NCI-H2107 treated with DMSO at 0.1 percent for 48 hours (cell line): ENCODE measurements at regions not wholly inside any gene's neighbourhood (a gene's known extent, or its start where the extent isn't known, plus 50 kb on each side); places are given as distances from the start of the nearest gene placed in this dataset.

Experiments
- DNase-seq: peaks from one replicate; lab custom pipeline; 2025; ENCODE audit not compliant: unreplicated experiment; lab: John Stamatoyannopoulos, UW

- no peak for DNase-seq
These were observed 1787.2 kb upstream of the SEL1L start for GRCh38 chr14:83320837-83321236.

GRCh38 chr14:83331513-83331912 lies 1797.9 kb upstream of the SEL1L start:
- DNase-seq = no peak

GRCh38 chr14:83342590-83342989 lies 1808.9 kb upstream of the SEL1L start:
- DNase-seq = no peak

GRCh38 chr14:83347874-83348273 lies 1814.2 kb upstream of the SEL1L start:
- DNase-seq = no peak

GRCh38 chr14:83355609-83356008 lies 1822.0 kb upstream of the SEL1L start:
- DNase-seq = no peak

GRCh38 chr14:83356080-83356479 lies 1822.4 kb upstream of the SEL1L start:
- DNase-seq = no peak

GRCh38 chr14:83372271-83372670 lies 1838.6 kb upstream of the SEL1L start:
- DNase-seq = no peak

- no peak for DNase-seq
These were observed 1845.8 kb upstream of the SEL1L start for GRCh38 chr14:83379436-83379835.

- no peak for DNase-seq
These were observed 1850.6 kb upstream of the SEL1L start for GRCh38 chr14:83384253-83384652.

GRCh38 chr14:83395321-83395720 lies 1861.7 kb upstream of the SEL1L start:
- DNase-seq = no peak

GRCh38 chr14:83416476-83416875 lies 1882.8 kb upstream of the SEL1L start:
- DNase-seq = peak; percentile 67

- peak; percentile 93 for DNase-seq
These were observed 1885.8 kb upstream of the SEL1L start for GRCh38 chr14:83419420-83419819.

- no peak for DNase-seq
These were observed 1888.1 kb upstream of the SEL1L start for GRCh38 chr14:83421711-83422110.

GRCh38 chr14:83425138-83425537 lies 1891.5 kb upstream of the SEL1L start:
- DNase-seq = no peak

GRCh38 chr14:83425706-83426105 lies 1892.1 kb upstream of the SEL1L start:
- no peak for DNase-seq

- no peak for DNase-seq
These were observed 1900.0 kb upstream of the SEL1L start for GRCh38 chr14:83433618-83434017.

- no peak for DNase-seq
These were observed 1908.1 kb upstream of the SEL1L start for GRCh38 chr14:83441801-83442200.

- DNase-seq = no peak
These were observed 1921.9 kb upstream of the SEL1L start for GRCh38 chr14:83455561-83455960.

- DNase-seq = no peak
These were observed 1927.9 kb upstream of the SEL1L start for GRCh38 chr14:83461521-83461920.

GRCh38 chr14:83462759-83463158 lies 1929.1 kb upstream of the SEL1L start:
- DNase-seq = no peak

- peak; percentile 66 for DNase-seq
These were observed 1929.9 kb upstream of the SEL1L start for GRCh38 chr14:83463500-83464098.

- DNase-seq = peak; percentile 17
These were observed 1934.2 kb upstream of the SEL1L start for GRCh38 chr14:83467811-83468210.

- no peak for DNase-seq
These were observed 1936.8 kb upstream of the SEL1L start for GRCh38 chr14:83470466-83470865.
